ENCODE measurements at regions not wholly inside any gene's neighbourhood (a gene's known extent, or its start where the extent isn't known, plus 50 kb on each side); places are given as distances from the start of the nearest gene placed in this dataset.

DNA sequence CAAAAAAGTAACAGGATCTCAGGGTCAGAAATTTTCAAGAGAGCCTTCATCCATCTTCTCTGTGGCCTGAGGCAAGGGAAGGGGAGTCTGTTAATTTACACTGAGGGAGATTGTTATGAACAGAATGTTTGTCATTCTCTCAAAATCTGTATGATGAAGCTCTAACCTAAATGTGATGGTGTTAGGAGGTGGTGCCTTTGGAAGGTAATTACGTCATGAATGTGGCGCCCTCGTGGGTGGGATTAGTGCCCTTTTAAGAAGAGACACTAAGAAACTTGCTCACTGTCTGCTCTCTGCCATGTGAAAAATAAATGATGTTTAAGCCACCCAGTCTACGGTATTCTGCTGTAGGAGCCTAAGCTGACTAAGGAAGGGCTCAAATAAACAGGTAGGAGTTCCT lies 521.6 kb downstream of the SNAPC1 start:
- no peak for DNase-seq (ENCODE audit: low read depth)

DNA sequence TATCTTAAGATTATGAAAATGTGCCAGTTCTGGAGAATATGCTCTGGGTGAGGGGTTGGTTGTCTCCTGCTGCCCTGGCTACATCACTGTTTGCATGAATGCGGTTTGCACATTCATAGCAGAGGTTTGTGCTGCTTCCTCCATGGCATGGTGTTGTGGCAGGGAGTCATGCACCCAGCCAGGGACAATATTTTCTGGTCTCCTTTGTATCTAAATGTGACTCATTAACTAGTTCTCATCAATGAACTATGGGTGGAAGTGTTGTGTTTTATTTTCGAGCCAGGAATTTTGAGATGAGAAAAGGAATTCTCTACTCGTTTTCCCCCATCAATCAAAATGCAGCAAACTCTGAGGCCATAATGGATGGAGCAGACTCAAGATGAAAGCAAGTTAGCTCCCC lies 527.3 kb downstream of the SNAPC1 start:
- DNase-seq (ENCODE audit: low read depth): no peak

DNA sequence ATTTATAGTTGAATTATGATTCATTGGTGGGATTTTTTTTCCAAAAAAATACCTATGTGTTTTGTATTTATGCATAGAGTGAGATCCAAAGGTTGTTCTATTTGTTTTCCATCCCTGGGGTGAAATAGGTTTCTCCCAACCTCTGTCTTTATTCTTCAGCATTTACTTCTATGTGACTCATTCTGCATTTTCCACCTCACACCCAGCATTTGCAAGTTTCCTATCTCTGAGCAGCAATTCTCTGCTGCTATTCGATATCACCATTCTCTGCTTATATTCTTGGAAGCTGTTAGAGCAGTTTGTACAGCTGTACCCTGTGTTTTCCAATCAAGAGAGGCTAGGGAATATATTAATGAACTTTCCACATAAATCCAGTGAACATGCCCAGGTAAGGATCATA lies 538.9 kb downstream of the SNAPC1 start:
- no peak for DNase-seq (ENCODE audit: low read depth)

DNA sequence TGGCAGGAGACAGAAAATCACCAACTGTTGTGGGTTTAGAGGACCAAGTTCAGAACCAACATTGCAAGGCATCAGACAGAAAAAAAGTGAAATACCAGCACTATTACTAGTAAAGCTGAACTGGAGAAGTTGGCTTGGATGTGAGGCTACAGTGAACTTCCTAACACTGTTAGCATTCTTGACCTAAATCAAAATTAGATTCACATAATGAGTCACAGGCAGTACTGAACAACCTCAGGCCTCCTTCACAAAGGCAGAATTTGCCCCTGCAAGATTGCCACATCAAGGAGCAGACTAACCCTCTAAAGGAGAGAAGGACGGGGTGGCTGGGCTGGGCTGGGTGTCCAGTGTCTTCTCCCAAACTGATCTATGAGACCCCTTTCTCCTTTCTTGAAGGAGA lies 539.7 kb downstream of the SNAPC1 start:
- no peak for DNase-seq (ENCODE audit: low read depth)

DNA sequence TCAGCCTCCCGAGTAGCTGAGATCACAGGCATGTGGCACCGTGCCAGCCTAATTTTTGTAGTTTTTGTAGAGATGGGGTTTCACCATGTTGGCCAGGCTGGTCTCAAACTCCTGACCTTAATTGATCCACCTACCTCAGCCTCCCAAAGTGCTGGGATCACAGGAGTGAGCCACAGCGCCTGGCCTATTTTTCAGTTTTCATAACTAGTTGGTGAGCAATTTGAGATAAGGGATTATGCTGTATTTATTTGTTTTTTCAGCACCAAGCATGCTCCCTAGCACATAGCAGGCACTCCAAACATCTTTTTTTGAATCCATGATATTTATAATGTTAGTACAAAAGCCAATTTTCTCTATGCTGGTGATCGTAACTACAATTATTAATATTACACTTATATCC lies 541.2 kb downstream of the SNAPC1 start:
- DNase-seq (ENCODE audit: low read depth): no peak

DNA sequence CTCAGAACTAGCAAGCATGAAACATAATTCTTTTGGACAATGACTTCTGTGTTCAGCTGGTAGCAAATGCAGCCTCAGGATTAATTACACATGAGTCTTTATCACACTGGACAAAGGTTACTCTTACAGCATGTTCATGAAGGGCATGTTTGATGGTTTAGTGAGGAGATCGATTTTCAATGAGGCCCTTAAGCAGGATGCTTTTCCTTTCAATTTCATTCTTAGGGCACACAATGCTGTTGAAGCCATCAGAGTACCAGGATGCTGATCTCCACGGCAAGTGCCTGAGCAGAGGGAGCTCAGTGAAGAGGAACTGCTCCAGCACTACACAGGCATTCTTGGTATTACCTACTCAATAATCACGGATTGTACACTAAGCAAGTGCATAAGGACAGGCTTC lies 542.0 kb downstream of the SNAPC1 start:
- DNase-seq (ENCODE audit: low read depth): no peak

DNA sequence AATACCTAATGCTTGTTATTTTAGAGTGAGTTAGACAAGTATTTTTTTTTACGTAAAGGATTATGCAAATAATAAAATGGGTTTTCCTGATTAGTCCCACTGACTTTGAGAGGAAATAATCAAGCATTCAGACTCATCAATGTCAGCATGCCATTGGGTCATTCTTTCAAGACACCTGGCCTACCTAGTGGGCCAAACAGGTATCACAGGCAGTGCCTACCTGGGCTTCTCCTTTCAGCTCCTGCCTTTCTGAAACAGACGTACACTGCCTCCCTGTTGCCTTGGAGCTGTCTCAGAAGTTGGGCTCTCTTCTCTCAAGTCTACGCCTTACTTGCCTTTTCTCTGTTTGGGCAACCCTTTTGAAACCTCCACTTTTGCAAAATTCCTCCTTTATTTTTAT lies 545.6 kb downstream of the SNAPC1 start:
- no peak for DNase-seq (ENCODE audit: low read depth)

DNA sequence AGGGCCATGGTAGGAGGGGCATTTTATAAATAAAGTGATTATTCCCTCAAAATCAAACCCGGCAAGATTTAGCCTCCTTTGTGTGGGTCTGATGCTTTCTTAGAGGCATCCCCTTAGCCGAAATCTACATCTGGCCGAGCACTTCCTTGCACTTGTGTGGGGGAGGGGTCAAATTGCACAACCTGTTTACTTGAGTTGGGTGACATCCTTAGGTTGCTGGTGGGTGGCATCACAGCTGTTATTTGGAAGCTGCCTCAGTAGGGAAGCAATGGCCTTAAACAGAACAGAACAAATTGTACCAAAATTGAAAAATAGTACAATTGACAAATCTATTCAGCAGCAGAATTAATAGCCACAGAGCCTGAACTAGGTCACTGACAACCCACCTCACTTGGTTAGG lies 546.1 kb downstream of the SNAPC1 start:
- DNase-seq (ENCODE audit: low read depth): no peak

DNA sequence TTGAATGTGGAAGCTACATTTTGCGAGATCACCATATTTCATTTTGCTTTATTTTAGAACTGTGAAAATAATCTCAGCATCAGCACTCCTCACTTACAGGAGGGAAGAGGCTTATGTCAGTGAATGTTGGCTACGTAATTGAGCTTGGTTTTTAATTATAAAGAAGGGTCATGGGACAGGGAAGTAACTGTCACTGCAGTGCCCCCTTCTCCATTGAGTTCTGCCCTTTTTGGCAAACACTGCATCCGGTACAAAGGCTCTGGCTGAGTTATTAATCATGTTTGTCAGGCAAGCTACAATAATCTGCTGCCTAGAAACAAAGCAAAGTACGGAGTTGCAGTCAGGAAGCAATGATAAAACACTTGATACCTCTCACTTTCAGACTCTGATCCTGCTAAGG lies 546.7 kb downstream of the SNAPC1 start:
- no peak for DNase-seq (ENCODE audit: low read depth)

DNA sequence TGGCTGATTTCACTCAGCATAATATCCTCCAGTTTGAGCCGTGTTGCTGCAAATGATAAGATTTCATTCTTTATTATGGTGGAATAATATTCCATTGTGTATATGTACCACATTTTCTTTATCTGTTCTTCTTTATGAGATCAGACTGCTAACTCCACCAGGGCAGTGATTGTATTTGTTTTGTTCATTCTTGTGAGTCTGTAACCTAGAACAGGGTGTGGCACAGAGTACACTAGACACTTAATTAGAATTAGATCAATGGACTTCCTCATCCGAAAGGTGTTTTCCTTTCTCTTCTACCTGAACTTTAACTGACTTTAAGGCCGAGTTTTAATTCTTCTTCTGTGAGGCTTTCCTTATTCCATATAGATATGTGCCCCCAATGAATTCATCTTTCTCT lies 551.0 kb downstream of the SNAPC1 start:
- no peak for DNase-seq (ENCODE audit: low read depth)

DNA sequence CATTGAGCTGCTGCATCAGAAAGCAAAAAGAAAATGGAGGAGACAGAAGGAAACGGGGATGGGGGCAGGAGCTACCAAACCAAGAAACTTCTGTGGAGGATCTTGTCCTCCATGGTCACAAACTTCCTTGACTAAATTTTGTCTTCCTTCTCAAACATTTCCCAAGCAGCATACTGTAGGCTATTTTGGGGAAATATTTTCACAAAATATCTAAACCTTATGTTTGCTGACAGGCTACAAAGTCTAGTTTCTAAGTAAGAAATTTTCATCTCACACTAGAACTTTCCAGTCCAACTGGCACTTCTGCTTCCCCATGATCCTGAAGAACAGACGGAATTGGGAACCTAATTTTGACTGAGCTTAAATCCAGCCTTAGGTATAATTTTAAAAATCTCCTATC lies 552.0 kb downstream of the SNAPC1 start:
- no peak for DNase-seq (ENCODE audit: low read depth)

DNA sequence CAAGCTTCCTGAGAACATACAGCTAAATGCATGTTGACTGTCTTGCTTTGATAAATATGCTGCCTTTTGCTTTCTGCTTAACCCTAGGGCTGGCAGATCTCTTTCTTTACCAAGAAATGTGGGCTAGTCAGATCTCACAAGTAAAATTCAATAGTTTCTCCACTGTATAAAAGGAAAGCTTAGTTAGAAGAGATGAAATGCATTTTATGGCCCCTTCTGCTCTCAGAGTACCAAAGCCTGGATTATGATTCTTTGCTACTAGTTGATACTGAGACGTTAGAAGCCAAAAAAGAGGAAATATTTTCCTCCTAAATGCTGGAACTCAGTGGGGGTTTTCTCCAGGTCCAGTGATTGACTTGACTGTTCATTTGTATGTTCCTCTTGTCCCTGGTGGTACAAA lies 552.7 kb downstream of the SNAPC1 start:
- DNase-seq (ENCODE audit: low read depth): no peak

DNA sequence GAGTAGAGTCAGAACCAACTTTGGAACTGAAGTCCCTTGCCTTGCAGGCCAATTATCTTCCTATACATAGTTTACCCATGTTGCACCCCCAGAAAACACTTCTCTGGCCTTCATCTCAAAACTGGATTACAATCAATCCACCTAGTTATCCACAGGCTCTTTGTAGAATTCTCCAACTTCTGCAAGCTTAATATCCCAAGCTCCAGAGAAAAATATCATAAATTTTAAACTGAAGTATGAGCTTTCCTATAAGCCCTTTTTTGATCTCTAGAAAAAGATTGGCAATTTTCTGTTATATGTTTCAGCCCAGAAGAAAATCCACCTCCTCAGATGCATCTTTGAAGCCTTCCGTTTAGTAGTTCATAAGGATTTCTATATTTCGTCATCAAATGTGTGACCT lies 553.4 kb downstream of the SNAPC1 start:
- no peak for DNase-seq (ENCODE audit: low read depth)

DNA sequence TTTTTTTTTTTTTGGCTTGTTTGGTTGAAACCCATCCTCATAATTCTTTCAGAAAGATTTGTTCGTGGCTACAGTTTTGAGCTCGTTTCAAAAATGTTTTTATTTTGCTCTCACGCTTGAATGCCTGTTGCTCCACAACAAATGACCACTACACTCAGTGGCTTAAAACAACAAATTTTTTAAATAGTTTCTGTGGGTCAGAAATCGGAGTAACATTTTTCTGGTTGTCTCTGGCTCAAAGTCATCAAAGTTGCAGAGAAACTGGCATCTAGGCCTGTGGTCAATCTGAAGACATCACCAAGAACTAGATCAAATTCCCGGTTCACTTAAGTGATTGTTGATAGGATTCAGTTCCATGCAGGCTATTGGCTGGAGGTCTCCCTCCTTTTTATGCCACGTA lies 560.0 kb downstream of the SNAPC1 start:
- DNase-seq (ENCODE audit: low read depth): no peak

DNA sequence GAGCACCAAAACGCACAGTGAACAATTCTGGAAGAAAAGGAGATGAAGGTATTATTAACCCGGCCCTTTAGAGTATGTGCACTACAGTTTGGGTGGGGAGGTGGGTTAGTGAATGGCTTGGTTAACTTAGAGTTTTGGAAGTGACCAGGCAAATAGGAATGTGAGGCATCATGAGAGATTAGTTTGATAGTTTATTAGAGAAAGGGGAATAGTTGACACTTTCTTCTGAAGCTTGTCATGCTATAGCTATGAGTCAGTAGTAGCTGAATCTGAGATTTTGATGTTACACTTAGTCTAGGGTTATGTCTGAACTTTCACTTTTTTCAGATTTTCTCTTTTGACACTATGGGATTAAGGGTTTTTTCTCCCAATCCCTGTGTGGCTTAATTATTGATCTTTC lies 567.2 kb downstream of the SNAPC1 start:
- DNase-seq (ENCODE audit: low read depth): no peak

DNA sequence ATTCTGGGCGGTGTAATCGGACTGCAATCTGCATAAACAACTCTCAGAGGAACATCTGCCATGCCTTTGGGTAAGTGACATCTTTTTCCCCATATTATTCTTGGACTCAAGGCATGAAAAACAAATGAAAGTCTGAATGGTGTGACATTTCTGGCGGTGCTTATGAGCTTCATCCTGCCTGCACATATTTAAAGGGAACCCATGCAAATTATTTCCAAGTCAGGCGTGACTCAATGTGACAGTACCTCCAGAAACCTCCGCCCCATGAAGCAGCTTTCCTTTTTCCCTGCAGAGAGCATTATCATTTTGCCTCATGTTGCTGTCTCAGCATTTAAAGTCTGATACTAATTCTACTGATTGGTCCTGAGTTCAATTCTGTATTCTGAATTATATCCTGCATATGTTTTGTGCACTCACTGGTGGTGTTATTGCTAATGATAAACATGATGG lies 585.4 kb downstream of the SNAPC1 start:
- DNase-seq (ENCODE audit: low read depth): no peak

DNA sequence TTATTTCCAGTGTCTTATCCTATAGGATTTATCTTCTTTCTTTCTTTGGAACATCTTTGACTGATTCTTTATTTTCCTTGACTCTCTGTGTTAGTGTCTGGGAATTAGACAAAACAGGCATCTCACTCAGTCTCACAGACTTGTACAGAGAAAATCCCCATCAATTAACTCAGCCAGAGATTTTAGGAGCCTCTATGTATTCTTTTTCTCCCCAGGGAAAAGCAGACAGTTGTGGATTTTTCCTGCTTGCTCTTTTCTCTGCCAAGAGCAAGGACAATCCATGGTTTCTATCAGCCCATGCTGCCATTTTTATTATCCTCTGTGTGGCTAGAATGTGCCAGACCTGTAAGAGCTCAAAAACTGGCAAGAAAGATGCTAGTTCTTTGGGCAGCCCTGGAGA lies 595.1 kb downstream of the SNAPC1 start:
- no peak for DNase-seq (ENCODE audit: low read depth)

DNA sequence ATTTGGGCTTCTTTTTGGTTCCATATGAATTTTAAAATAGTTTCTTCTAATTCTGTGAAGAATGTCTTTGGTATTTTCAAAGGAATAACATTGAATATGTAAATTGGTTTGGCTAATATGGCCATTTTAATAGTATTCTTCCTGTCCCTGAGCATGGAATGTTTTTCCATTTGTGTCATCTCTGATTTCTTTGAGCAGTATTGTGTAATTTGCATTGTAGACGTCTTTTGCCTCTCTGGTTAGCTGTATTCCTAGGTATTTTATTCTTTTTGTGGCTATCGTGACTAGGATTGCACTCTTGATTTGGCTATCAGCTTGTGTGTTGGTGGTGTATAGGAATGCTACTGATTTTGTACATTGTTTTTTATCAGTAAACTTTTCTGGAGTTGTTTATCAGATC lies 601.9 kb downstream of the SNAPC1 start:
- no peak for DNase-seq (ENCODE audit: low read depth)

DNA sequence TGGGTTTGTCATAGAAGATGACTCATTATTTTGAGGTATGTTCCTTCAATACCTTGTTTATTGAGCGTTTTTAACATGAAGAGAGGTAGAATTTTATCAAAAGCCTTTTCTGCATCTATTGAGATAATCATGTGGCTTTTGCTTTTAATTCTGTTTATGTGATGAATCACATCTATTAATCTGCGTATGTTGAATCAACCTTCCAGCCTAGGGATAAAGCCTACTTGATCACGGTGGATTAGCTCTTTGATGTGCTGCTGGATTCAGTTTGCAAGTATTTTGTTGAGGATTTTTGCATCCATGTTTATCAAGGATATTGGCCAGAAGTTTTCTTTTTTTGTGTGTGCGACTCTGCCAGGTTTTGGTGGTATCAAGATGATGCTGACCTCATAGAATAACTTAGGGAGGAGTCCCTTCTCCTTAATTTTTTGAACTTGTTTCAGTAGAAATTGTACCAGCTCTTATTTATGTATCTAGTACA lies 602.6 kb downstream of the SNAPC1 start:
- DNase-seq (ENCODE audit: low read depth): no peak

DNA sequence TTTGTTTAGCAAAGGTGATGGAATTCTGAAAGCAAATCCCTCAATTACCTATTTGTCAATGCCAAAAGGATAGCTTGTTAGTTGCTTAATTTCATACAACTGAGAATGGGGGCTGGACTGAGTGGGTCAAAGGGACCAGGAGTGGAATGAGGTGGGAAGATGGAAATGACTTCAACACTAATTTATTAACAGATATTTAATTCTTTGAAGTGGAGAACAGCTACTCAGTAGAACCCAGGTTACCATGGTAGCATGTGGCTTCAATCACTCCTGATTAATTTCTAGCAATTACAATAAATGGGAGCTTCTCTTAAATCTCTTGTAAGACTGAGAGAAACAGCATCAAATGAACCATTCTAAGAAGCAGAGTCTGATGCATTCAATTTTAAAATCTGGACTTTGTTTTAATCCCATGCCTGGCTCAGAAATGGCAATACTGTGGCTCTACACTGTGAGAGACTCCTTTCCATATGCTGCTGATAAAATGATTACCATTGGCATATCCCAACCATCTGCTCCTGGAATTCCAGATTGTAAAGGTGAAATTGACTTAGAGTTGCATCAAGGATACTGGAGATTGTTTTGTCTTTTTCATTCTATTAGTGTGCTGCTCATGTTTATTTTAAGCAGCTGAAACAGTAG lies 607.8 kb downstream of the SNAPC1 start:
- no peak for DNase-seq (ENCODE audit: low read depth)

DNA sequence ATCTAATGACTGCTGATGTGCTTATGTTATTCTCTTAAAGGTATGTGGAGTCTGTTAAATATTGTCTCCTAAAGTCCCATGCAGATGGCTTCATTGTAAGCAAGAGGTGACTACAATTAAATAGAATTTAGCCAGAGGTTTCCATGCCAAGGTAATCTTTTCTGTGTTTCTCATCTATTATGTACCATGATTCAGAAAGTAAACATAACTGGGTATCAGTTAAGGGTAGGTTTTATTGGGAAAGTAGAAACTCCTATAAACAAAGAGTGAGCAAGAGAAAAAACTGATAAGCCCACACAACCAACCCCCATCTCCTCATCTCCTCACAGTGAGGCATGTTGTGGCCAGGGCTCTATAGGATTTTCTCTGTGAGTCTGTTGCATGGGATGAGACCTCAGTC lies 611.7 kb downstream of the SNAPC1 start:
- DNase-seq (ENCODE audit: low read depth): no peak

DNA sequence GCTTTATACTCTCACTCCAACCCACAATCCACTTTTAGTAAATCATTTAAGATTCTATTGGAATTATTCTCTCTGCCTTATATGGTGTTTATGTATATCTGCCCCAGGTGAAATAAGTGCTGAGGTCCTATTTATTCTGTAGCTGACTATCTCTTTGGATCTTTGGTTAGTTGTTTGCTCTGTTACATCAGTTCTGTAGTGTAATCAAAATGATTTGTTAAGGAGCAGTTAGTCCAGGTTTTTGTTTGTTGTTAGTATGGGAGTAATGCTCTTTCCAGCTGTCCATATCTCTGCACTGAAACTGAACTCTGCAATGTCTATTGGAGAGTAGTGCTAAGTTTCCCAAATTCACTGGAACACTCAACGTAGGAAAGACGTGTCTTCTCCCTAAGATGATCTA lies 615.8 kb downstream of the SNAPC1 start:
- no peak for DNase-seq (ENCODE audit: low read depth)

DNA sequence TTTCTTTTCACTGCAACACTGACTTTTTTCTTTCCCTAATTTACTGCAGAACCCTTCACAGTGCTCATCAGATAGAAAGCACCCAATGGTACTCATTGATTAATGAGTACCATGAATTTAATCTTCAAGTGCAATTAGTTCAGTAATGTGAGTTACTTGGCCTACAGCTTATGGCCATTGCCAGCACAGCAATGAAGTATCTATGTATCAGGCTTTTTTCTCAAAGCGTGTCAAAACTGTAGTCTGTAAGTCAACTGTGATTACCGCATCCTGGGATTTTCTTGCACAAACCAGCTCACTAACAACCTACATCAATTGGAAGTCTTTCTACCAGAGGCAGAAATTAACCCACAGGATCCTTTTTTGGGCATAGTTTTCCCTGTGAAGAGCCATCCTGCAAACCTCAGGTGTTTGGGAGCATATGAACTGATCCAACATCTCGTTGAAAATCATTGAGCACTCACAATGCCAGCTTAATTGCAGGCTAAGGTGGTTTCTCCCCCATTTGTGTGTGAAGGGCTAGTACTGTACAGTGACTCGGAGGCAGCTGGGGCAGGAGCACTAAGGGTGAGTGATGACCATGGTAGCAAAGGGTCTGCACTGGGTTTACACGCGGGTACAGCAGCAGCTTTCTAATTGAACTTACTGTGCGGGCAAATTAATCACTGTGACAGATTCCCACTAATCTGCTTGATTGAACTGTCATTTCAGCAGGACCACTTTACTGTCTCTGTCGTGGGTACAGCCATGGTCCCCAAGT lies 619.3 kb downstream of the SNAPC1 start:
- DNase-seq (ENCODE audit: low read depth): no peak

DNA sequence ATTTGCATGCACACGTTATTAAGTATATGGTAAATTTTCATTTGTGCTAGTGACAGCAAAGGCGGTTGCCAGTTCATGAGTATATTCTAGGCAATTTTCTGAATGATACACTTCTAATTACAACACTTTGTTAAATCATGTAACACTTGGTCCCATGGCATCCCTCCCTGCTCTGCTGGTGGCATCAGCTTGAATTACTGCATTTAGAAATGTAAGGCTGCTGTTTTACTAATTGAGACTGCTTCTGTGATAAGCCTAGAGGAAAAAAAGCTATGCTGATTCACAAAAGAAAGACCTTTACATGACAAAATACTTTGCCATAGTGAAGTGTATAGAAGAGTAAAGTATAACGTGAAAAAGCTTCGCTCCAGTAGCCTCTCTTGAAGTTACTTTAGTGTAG lies 636.1 kb downstream of the KCNH5 start:
- DNase-seq (ENCODE audit: low read depth): no peak
